Muscle layer of duodenum (tissue), 2 donors: ENCODE measurements at regions not wholly inside any gene's neighbourhood (a gene's known extent, or its start where the extent isn't known, plus 50 kb on each side); places are given as distances from the start of the nearest gene placed in this dataset.

ENCODE experiments used
- H3K27ac ChIP-seq: one replicate; pipeline ENCODE4 v1.7.0; 2013; ENCODE audit warnings: mild to moderate bottlenecking, low read length
- H3K27me3 ChIP-seq: one replicate; pipeline ENCODE4 v1.7.0; 2013; ENCODE audit warnings: low read depth, mild to moderate bottlenecking, control low read depth, low read length
- H3K36me3 ChIP-seq, 2 donors: one replicate each; pipeline ENCODE4 v1.7.0; 2013; ENCODE audit warnings: low read length in 2 of 2, control low read depth in 1 of 2, mild to moderate bottlenecking in 1 of 2; ENCODE audit not compliant: insufficient read depth in 2 of 2, control insufficient read depth in 1 of 2
- H3K4me1 ChIP-seq, 2 donors: one replicate each; pipeline ENCODE4 v1.7.0; 2013; ENCODE audit warnings: low read length in 2 of 2, mild to moderate bottlenecking in 2 of 2, control low read depth in 1 of 2, moderate library complexity in 1 of 2; ENCODE audit not compliant: insufficient read depth in 2 of 2, control insufficient read depth in 1 of 2
- H3K4me3 ChIP-seq, 2 donors: one replicate each; pipeline ENCODE4 v1.7.0; 2013; ENCODE audit warnings: low read length in 2 of 2, low read depth in 1 of 2, mild to moderate bottlenecking in 1 of 2
- H3K9me3 ChIP-seq, 2 donors: one replicate each; pipeline ENCODE4 v1.7.0; 2013; ENCODE audit warnings: low read length in 2 of 2, control low read depth in 1 of 2, mild to moderate bottlenecking in 1 of 2; ENCODE audit not compliant: control insufficient read depth in 1 of 2
- donor health status: healthy.

- H3K4me3 ChIP-seq, result no peak overlapping the region
- H3K36me3 ChIP-seq, result no peaks in the 10 kb centered on the region
- H3K9me3 ChIP-seq, result no peaks in the 10 kb centered on the region
- H3K4me1 ChIP-seq, result no peaks in the 10 kb centered on the region
- no peak overlapping the region for H3K27ac ChIP-seq
- no peaks in the 10 kb centered on the region for H3K27me3 ChIP-seq
These were observed 815.4 kb upstream of the MDGA2 start for GRCh38 chr14:48490756-48491155.

GRCh38 chr14:48473944-48474343 lies 798.5 kb upstream of the MDGA2 start:
- H3K36me3 ChIP-seq, result no peaks in the 10 kb centered on the region
- H3K27ac ChIP-seq, result no peak overlapping the region
- no peaks in the 10 kb centered on the region for H3K4me1 ChIP-seq
- H3K9me3 ChIP-seq, result no peaks in the 10 kb centered on the region
- H3K4me3 ChIP-seq, result no peak overlapping the region
- H3K27me3 ChIP-seq, result no peaks in the 10 kb centered on the region

GRCh38 chr14:48456051-48456450 lies 780.6 kb upstream of the MDGA2 start:
- no peak overlapping the region for H3K27ac ChIP-seq

GRCh38 chr14:48454887-48455286 lies 779.5 kb upstream of the MDGA2 start:
- H3K9me3 ChIP-seq, result no peaks in the 10 kb centered on the region
- H3K36me3 ChIP-seq, result no peaks in the 10 kb centered on the region
- no peak overlapping the region for H3K27ac ChIP-seq
- no peaks in the 10 kb centered on the region for H3K27me3 ChIP-seq
- no peaks in the 10 kb centered on the region for H3K4me1 ChIP-seq
- no peak overlapping the region for H3K4me3 ChIP-seq

More at GRCh38 chr14:48456051-48456450, 780.6 kb upstream of the MDGA2 start:
- H3K27me3 ChIP-seq, result no peaks in the 10 kb centered on the region
- H3K4me1 ChIP-seq, result no peaks in the 10 kb centered on the region
- H3K4me3 ChIP-seq, result no peak overlapping the region
- no peaks in the 10 kb centered on the region for H3K36me3 ChIP-seq
- H3K9me3 ChIP-seq, result no peaks in the 10 kb centered on the region

GRCh38 chr14:48452437-48452995 lies 777.1 kb upstream of the MDGA2 start:
- Histone ChIP-seq H3K9me3 (no peaks in the 10 kb centered on the region), H3K27ac (no peak overlapping the region), H3K36me3 (no peaks in the 10 kb centered on the region), H3K27me3 (no peaks in the 10 kb centered on the region), H3K4me3 (no peak overlapping the region), H3K4me1 (no peaks in the 10 kb centered on the region)

- Histone ChIP-seq H3K27ac (no peak overlapping the region), H3K9me3 (no peaks in the 10 kb centered on the region), H3K4me3 (no peak overlapping the region), H3K4me1 (no peaks in the 10 kb centered on the region), H3K36me3 (no peaks in the 10 kb centered on the region), H3K27me3 (no peaks in the 10 kb centered on the region)
These were observed 759.8 kb upstream of the MDGA2 start for GRCh38 chr14:48435221-48435620.

- no peaks in the 10 kb centered on the region for H3K9me3 ChIP-seq
- H3K36me3 ChIP-seq, result no peaks in the 10 kb centered on the region
- no peak overlapping the region for H3K27ac ChIP-seq
- no peak overlapping the region for H3K4me3 ChIP-seq
- H3K4me1 ChIP-seq, result no peaks in the 10 kb centered on the region
- no peaks in the 10 kb centered on the region for H3K27me3 ChIP-seq
These were observed 755.4 kb upstream of the MDGA2 start for GRCh38 chr14:48430805-48431204.

GRCh38 chr14:48429512-48429911 lies 754.1 kb upstream of the MDGA2 start:
- no peaks in the 10 kb centered on the region for H3K4me1 ChIP-seq
- no peaks in the 10 kb centered on the region for H3K9me3 ChIP-seq
- no peak overlapping the region for H3K27ac ChIP-seq
- H3K36me3 ChIP-seq, result no peaks in the 10 kb centered on the region
- no peaks in the 10 kb centered on the region for H3K27me3 ChIP-seq
- no peak overlapping the region for H3K4me3 ChIP-seq

- Histone ChIP-seq H3K4me3 (no peak overlapping the region), H3K36me3 (no peaks in the 10 kb centered on the region), H3K4me1 (no peaks in the 10 kb centered on the region), H3K9me3 (peaks cover 0 to 3% of the 10 kb centered on the region in 2 donors), H3K27ac (no peak overlapping the region), H3K27me3 (no peaks in the 10 kb centered on the region)
These were observed 742.5 kb upstream of the MDGA2 start for GRCh38 chr14:48417715-48418500.

GRCh38 chr14:48401321-48401720 lies 725.9 kb upstream of the MDGA2 start:
- Histone ChIP-seq H3K27ac (no peak overlapping the region), H3K4me1 (no peaks in the 10 kb centered on the region), H3K27me3 (no peaks in the 10 kb centered on the region), H3K4me3 (no peak overlapping the region), H3K9me3 (no peaks in the 10 kb centered on the region), H3K36me3 (no peaks in the 10 kb centered on the region)

GRCh38 chr14:48398675-48399282 lies 723.4 kb upstream of the MDGA2 start:
- Histone ChIP-seq H3K4me1 (no peaks in the 10 kb centered on the region), H3K9me3 (no peaks in the 10 kb centered on the region), H3K27me3 (no peaks in the 10 kb centered on the region), H3K36me3 (no peaks in the 10 kb centered on the region), H3K4me3 (no peak overlapping the region), H3K27ac (no peak overlapping the region)
